ENCODE measurements at regions not wholly inside any gene's neighbourhood (a gene's known extent, or its start where the extent isn't known, plus 50 kb on each side); places are given as distances from the start of the nearest gene placed in this dataset.
"Not testable (repeated sequence)": the region's sequence is repeated elsewhere in the genome, so short reads cannot be mapped to it uniquely, and the experiment has no call there.

DNA sequence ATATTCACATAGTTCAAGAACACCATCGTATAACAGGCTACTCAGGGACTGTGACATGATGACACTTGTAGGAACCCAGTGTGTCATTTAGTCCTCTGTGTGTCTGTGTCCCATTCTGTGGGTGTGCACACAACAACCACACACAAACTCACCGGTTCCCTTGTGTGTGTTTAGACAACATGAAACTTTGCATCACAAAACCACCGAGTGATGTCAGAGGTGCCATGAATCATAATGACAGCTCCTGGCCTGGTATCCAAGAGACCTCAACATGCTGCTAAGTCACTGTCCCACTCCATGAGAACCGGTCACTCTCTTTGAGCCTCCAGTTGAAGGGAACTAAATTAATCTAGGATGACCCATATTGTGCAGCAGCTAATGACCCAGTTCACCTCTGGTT is 421.3 kb downstream of the PREX1 start:
- no peak for DNase-seq (ENCODE audit: low spot score)

DNA sequence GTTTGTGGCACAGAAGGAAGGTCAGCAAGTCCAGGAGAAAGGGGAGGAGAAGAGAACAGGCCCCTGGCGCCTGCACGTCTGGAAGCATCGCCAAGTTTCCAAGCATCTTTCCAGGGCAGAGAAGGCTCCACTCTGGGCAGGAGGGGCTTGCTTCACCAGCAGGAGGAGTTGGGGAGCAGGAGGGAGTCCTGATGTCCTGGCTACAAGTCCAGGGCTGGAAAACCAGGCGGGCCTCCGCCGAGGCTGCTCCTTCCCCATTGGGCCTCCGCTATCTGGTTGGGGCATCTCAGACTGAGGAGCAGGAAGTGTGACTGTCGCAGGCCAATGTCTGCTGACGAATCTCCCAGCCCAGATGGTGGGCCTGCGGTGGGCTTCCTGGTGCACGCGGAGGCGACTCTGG is 421.9 kb downstream of the PREX1 start:
- peak; percentile 13 for DNase-seq (ENCODE audit: low spot score)

DNA sequence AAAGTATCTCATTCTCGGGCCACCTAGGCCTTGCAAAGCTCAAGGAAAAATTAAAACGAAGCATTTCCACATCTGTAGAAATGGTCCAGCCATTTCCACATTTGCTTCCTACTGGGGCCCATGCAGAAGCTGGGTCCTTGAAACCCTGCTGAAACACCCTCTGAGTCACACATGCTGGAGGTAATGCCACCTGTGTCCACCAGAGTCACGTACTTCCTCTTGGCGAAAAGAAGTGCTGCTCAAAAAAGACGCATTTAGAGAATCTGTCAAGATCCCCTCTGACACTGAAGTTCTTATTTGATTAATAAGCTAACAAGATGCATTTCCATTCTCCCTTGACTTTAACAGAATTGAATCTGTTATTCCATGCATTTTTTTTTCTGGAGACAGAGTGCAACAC is 423.2 kb downstream of the PREX1 start:
- DNase-seq (ENCODE audit: low spot score) = peak; percentile 19

DNA sequence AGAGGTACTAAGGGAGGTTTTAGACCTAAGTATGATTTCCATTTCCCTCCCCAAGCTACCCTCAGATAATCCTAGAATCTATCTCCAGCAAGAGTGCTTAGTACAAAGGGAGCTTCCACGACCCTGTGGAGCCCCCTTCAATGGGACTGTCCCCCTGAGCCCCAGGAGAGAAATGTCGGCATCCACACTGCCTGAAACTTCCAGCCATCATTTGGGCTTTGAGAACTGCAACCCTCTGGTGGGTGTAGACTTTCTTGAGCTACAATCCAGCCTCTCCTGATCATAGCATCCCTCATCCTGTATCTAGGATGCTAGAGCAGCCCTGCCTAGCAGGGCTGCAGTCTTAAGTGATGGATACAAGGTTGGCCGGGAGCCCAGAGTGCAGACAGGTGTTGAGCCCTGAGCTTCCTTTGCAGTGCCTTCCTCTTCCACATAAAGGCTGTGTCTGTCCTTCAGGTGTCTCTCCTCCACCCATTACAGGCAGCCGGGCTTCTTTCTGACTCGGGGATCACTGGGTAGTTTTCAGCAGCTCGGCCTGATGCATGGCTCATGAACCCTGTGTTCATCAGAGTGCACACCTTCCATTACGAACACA is 424.5 kb downstream of the PREX1 start:
- DNase-seq (ENCODE audit: low spot score) = no peak

DNA sequence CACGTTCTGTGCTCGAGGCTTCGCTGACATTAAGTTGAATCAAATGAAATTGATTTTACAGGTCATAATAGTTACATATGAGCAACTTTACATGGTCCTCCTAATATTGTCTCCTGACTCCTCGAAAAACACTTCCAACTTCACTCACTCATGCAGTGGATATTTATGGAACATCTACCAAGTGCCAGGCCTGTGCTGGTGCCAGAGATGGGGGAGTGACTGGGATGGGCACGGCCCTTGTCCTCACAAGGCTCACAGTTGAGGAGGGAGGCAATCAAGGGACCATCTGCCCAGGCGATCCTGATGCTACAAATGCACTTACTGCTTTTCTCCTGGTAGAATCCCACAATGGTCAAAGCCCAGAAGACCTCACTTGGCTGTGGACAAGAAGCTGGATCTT is 426.4 kb downstream of the PREX1 start:
- DNase-seq (ENCODE audit: low spot score) = no peak

DNA sequence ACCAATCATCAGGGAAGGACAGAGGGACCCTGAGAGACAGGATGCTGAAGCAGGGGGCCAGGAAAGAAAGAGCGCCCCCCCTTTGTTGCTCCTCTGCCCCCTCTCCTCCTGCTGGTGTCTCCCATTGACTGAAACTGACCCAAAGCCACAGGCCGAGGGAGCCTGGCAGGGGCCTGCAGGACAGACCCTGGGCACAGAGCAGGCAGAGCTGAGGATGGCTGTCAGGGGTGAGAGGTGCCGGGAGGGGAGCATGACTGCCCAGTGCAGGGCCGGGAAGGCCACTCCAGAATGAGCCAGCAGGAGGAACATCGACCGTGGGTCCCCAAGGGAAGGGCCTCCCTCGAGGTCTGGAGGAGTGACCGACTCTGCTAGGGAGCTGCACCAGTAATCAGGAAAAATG is 427.8 kb downstream of the PREX1 start:
- DNase-seq (ENCODE audit: low spot score) = no peak

DNA sequence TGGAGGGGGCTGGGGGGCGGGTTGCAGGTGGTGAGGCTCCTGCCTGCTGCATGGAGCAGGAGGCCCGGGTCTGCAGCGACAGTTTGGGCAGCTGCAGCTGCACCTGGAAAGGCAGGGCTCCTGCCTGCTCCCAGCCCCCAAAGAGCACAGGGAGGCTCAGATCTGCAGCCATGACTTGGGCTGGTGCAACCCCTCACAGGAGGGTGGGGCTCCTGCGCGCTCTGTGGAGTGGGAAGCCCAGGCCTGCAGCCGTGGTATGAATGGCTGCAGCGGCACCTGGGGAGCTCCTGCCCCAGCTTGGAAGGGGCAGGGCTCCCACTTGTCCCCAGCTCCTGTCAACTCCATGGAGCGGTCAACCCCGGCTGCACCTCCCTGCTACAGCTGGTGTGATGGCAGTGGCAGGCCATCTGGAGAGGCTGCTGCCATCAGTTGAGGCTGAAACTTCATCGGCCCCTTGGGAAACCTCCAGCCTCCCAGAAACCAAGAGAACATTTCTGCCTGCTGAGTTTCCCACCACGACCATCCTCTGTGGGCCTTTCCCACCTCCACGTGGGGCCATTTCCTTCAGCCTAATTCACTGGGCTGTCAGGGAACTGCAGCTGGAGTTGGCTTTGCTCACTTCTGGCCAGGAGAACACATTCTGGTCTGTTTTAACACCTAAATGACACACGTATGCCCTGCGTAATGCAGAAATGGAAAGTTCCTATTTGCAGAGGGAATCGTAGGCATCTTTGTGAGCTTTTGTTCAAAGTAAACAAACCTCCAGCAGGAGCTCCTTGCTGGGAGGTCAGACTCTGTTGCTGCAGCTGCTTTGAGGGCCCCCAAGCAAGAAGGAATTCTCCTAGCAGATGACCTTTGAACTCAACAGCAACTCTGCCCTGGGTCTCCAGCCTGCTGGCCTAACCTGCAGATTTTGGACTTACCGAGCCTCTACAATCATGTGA is 429.0 kb downstream of the PREX1 start:
- DNase-seq (ENCODE audit: low spot score) = no peak

DNA sequence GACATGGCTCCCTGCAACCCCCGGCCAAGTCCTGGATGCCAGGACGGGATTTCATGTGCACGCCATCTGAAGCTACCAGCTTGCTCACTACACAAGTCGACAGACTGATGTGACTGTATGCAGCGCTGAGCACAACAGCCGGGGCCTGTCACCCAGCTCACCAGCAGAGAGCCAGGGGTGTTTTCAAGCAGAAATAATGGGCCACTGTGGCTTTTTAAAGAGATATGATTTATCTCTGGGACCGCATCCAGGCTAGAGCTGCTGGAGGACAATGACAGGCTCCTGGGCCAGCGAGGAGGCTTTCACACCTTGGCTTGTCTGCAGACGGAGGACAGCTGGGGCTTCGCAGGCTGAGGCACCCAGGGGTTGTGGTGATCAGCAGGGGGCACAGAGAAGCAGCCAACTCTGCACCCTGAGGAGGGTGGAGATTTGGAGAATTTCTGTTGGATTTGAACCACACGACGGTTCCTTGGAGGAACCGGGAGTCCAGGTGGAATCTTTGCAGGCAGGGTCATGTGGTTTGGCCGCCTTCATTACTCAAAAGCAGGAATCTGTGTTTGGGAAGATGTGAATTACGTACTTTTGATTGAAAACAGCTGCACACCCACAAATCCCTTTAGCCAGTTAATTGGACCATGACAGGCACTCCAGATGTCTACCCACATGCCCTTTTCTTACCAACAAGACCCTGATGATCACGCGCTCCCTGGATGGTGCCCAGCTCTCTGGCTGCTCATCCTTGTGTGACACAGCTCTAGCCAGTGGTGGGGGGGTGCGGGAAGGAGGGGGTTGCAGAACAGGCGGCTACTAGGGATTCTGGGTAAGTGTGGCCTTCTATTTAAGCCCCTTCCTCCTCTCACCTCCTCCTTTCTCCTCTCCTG is 430.6 kb downstream of the PREX1 start:
- not testable (repeated sequence) for DNase-seq (ENCODE audit: low spot score)

DNA sequence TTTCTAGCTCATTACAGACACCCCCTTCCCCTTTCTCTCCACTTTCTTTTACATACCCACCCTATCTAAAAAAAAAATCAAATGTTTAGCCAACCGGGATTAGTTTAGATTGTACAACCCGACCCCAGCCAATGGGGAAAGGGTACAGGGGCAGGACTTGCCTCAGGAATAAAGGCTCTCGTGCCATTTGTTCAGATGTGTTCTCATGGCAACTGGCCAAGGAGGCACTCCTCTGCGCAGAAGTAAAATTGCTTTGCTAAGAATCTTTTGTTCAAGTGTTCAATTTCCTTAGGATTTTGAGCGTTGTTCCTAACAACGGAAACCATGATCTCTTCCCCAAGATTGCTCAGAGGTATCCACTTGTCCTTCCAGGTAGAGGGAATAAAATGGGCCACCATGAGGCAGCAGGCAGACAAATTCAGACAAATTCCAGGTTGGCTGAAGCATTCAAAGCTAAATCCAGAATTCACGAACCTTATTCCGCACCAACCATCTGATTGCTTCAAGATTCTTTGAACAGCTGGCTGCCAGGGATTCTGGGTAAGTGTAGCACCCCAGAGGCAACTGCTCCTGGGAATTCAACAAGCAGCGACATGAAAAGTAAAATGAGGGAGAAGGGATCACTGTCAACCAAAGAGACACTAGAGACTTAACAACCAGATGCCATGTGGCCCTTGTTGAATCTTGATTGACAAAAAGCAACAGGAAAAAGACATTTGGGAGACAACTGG is 431.8 kb downstream of the PREX1 start:
- no peak for DNase-seq (ENCODE audit: low spot score)

DNA sequence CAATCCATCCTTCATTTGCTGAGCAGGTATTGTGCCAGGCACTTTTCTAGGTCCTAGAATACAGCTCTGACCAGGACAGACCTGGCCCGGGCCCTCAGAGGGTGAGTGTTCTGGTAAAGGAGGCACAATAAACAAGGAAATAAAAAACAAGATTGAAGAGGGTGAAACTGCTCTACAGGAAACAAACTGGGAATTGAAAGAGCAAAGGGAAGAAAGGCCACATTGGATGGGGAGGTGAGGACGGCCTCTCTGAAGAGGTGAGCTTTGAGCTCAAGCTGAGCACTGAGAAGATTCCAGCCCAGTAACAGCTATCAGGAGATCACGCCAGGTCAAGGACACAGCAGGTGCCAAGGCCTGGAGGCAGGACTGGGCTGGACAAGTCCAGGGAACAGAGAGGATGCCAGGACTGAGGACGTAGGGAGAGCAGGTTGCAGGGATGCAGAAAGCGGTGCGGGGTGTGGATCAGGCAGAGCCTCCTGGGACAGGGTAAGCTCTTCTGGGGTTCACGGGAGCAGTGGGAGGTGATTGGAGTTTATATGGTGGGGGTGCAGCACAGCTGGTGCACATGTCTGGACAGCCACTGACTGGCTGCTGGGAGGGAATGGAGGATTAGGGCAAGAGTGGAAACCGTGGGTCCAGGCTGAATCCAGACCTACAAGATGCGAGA is 433.3 kb downstream of the PREX1 start:
- no peak for DNase-seq (ENCODE audit: low spot score)

DNA sequence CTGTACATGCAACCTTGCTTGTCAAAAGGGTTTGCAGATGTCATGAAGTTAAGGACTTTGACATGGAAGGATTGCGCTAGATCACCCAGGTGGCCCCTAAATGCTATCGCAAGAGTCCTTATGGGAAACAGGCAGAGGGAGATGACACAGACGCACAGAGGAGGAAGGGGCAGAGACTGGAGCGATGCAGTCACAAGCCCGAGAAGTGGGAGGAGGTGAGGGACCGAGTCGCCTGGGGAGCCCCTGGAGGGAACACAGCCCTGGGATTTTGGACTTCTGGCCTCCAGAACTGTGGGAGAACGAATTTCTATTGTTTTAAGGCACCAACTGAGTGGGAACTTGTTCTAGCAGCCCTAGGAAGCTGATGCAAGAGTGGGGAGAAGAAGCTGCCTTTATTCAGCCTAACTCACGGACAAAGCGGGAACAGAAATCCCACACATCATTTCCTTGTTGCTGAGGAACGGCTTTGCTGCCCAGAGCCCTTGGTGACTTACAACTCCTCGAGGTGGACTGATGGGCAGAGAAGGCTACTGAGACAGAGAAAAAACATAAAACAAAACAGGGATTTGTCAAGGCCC is 434.0 kb downstream of the PREX1 start:
- DNase-seq (ENCODE audit: low spot score) = no peak

DNA sequence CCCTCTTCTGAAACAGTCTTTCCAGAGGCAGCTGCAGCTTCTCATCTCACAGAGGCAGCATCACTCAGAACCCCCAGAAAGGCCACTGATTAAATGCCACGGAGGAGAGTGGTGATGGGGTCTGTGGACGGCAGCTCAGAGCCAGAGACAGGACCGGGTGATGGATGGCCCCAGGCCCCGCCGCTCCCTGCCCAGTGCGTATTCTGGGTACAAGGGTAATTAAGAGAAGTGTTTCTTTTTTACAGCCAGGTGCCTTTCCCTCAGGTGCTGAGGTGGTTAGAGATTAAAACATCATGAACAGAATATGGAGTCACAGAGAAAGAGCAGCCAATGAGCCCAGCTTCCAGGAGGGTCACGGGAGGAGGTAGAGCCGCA is 434.5 kb downstream of the PREX1 start:
- DNase-seq (ENCODE audit: low spot score) = no peak

DNA sequence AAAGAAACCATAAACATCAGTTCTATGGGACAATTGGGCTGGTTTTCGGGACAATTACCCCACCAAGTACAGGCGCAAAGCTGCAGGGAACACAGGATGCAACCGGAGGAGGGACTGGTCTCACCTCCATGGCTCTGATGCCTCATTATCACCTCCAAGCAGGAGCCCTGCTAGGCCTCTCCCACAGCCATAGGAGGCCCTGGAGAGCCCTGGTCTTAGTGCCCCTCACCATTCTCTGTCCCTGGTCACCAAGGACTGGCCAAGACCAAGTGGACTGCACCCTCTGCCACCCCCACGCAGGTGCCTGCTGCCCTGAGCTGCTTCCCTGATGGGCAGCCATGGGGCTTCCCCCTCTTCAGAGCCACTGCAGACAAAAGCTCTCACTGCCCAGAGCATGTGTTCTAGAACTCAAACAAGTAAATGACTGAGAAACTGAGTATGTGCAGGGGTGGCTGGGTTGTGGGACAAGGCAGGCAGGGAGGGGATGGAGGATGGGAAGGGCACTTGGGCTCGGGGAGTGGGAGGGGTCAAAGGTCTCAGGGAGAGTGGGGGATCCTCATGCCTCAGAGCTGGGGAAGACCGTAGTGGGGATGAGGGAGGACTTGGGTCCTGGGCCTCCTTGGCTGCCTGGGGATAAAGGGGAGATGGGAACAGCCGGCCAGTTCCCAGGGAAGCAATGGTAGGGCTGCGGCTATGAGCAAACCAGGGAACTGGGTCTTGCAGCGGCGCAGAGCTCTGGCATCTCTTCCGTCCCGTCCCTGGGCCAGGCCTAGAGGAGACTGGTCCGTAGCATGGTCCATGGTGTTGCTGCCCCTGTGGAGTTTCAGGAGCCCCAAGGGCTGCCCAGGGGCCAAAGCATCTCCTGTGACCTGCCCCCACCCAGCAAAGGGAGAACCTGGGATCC is 435.1 kb downstream of the PREX1 start:
- no peak for DNase-seq (ENCODE audit: low spot score)

DNA sequence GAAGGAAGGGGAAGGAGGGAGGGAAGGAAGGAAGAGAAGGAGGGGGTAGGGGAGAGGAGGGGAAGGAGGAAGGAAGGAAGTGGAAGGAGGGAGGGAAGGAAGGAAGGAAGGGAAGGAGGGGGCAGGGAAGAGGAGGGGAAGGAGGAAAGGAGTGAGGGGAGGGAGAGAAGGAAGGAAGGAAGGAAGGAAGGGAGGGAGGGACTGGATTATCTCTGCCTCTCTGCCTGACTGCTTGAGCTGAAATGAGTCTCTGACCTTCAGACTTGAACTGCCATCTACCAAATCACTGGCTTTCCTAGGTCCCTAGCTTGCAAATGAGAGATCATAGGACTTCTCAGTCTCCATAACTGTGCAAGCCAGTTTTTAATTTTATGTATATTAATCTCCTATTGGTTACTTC is 436.8 kb downstream of the PREX1 start:
- no peak for DNase-seq (ENCODE audit: low spot score)

DNA sequence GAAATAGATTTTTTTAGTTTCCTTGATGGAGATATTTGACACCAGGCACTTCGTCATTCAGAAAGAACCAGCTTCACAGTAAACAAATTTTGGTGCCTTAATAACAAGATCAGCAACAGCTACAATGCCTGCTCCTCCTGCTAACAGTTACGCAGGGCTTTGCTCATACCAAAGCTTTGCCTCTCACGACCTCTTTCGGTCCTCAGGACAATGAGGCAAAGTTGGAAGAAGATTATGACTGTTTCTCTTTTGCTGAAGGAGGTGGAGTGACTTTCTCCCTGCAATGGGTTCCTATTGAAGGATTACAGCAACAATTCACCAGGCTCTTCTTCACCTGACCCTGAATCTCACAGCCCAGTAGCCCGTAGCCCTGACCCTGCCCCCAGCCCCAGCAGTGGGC is 440.1 kb downstream of the PREX1 start:
- DNase-seq (ENCODE audit: low spot score) = no peak

DNA sequence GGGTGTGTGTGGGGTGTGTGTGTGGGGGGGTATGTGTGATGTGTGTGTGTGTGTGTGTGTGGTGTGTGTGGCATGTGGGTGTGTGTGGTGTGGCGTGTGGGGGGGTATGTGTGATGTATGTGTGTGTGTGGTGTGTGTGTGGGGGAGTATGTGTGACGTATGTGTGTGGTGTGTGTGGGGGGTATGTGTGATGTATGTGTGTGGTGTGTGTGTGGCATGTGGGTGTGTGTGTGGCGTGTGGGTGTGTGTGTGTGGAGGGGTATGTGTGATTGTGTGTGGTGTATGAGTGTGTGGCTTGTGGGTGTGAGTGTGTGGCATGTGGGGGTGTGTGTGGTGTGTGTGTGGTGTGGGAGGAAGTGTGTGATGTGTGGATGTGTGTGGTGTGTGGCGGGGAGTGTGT is 442.3 kb downstream of the PREX1 start:
- no peak for DNase-seq (ENCODE audit: low spot score)

DNA sequence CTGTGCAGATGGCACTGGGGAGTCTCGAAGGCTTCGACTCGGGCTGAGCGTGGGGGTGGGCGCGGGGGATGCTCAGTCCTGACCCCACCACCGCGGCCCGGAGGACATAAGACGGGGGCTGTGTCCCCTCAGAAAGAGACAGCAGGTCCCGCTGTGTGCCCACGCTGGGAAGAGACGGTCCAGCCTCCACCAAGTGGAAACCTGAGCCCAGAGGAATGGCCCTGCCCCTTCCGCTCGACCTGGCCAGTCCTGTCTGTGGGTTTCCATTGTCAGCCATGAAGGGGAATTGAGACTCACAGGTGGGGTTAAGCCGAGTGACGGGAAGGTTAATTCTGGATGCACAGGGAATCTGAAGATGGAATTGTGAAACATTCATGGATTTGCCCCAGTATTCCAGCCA is 442.7 kb downstream of the PREX1 start:
- no peak for DNase-seq (ENCODE audit: low spot score)

DNA sequence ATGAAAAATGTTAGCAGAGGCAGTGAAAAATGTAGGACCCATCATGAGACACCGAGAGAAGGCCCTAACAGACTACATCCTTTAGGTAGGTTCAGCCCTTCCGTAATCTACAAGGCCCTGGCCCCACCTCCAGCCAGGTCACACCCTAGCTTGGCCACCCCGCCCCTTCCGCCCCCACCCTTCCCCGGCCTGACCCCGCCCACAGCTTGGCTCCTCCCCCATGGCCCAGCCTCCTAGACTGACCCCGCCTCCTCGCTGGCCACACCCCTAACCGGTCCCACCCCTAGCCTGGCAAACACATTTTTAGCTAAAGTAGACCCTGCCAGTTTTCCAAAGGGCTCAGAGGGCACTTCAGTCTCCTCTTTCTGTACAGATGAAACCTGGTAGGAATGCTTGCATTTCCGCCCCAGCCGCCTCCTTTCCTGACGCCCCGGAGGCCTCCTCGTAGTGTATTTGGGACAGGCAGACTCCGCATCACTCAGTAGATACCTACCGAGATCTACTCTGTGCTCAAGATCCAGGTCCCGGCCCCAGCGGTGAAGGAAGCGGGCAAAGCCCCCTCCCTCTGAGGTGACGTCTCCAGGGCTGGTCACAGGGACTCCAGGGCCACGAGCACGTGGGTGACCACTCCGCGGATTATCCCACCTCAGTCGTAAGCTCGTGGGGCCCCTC is 443.5 kb downstream of the PREX1 start:
- DNase-seq (ENCODE audit: low spot score) = peak; percentile 50

DNA sequence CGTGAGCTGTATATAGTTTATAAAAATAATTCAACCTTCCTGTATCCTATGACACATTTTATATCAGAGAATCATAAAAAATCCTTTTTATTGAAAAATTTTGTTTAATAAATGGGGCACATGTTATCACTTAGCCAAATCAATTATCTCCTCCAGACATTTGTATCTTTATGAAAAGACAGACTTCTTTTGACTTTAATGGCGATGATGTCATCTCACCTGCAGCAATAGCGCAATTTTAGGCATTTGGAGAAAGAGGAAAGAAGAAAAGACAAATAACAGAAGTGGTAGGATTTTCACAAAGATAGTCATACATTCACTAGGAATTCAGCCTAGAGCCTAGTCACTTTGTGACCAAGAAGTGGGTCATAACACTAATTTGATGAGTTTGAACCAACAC is 444.5 kb downstream of the PREX1 start:
- no peak for DNase-seq (ENCODE audit: low spot score)
